ENCODE measurements at regions not wholly inside any gene's neighbourhood (a gene's known extent, or its start where the extent isn't known, plus 50 kb on each side); places are given as distances from the start of the nearest gene placed in this dataset.

DNA sequence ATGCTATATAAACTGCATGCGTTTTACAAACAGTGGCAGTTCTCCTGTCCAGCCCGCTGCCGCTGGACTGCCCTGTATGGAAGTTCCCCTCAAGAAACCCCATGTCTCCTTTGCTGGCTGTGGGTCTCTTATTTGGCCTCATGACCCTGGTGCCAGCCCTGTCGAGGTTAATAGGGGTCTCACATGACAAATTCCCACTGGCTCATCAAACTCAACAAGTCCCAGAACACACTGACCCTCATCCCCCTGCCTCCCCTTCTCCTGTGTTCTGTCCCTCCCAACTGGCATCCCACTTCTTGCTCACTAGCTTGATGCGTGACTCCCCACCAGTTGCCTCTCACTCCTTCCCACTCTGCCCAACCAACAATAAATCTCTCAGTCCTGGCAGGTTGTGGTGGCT lies 137.6 kb upstream of the HS6ST1 start:
- TF ChIP-seq CTCF (IDR thresholded peaks at IDR 0.05; ENCODE audit: insufficient read depth, low read length): no peak
- TF ChIP-seq POLR2AphosphoS5 (IDR thresholded peaks at IDR 0.05; ENCODE audit: low read depth): no peak

Measured in HL-60 (cell line).